H1 (cell line): ENCODE measurements at regions not wholly inside any gene's neighbourhood (a gene's known extent, or its start where the extent isn't known, plus 50 kb on each side); places are given as distances from the start of the nearest gene placed in this dataset.
"Not testable (repeated sequence)": the region's sequence is repeated elsewhere in the genome, so short reads cannot be mapped to it uniquely, and the experiment has no call there.

Experiments used
- CTCF ChIA-PET: fragments of 300-600 bp; sonication (Branson Sonifier 250); formaldehyde crosslinking; loops from one replicate; lab custom pipeline; 2021; ENCODE audit not compliant: partially characterized antibody; lab: Charles Lee
- POLR2A ChIA-PET: fragments of 300-600 bp; sonication (Branson Sonifier 250); formaldehyde crosslinking; loops from one replicate; lab custom pipeline; 2021; ENCODE audit warnings: inconsistent platforms; ENCODE audit not compliant: partially characterized antibody; lab: Charles Lee
- DNase-seq, 2 experiments: peaks; one replicate each; pipeline versions ENCODE4 v3.0.0 to v3.0.0-alpha.2; 2010 to 2022; ENCODE audit warnings: low spot score in 2 of 2, low read depth in 1 of 2, mixed read lengths in 1 of 2
- FAIRE-seq: peaks from 2 replicates; lab custom pipeline; 2011; peaks lifted over from hg19 to GRCh38; lab: Jason Lieb, UNC
- H2AFZ ChIP-seq: 2 replicates; pipeline ENCODE4 v1.8.1; 2012; ENCODE audit warnings: low read length, inconsistent platforms
- H2AK5ac ChIP-seq: 2 replicates; pipeline ENCODE4 v1.6.1; 2013; ENCODE audit warnings: low read depth, low read length
- H2BK120ac ChIP-seq: replicated peaks from 2 replicates; pipeline ENCODE3; 2013; ENCODE audit warnings: low read depth, low read length, inconsistent platforms
- H2BK12ac ChIP-seq: 2 replicates; pipeline ENCODE4 v1.6.1; 2013; ENCODE audit warnings: low read depth, low read length
- H2BK15ac ChIP-seq: 2 replicates; pipeline ENCODE4 v1.6.1; 2013; ENCODE audit warnings: low read length
- H2BK20ac ChIP-seq: 2 replicates; pipeline ENCODE4 v1.6.1; 2013; ENCODE audit warnings: low read length
- H2BK5ac ChIP-seq: 2 replicates; pipeline ENCODE4 v1.6.1; 2013; ENCODE audit warnings: low read depth, low read length
- H3K14ac ChIP-seq: 2 replicates; pipeline ENCODE4 v1.6.1; 2013; ENCODE audit warnings: inconsistent platforms; ENCODE audit not compliant: insufficient read length
- H3K18ac ChIP-seq: 2 replicates; pipeline ENCODE4 v1.6.1; 2013; ENCODE audit warnings: low read length; ENCODE audit errors: extremely low read depth
- H3K23ac ChIP-seq: 2 replicates; pipeline ENCODE4 v1.6.1; 2013; ENCODE audit warnings: inconsistent platforms; ENCODE audit not compliant: insufficient read length
- H3K23me2 ChIP-seq: 2 replicates; pipeline ENCODE4 v1.6.1; 2013; ENCODE audit warnings: low read depth, low read length
- H3K27ac ChIP-seq: 2 replicates; pipeline ENCODE4 v1.6.1; 2011; ENCODE audit warnings: low read depth, low read length, inconsistent platforms
- H3K27me3 ChIP-seq, 4 experiments: replicated peaks in 1 of 4; 1 replicate in 1 of 4; 2 replicates in 3 of 4; pipeline versions ENCODE4 v1.6.1 to v1.8.1; 2011 to 2013; ENCODE audit warnings: low read length in 3 of 4, mild to moderate bottlenecking in 3 of 4, inconsistent platforms in 2 of 4, mixed read lengths in 2 of 4, moderate library complexity in 1 of 4; ENCODE audit not compliant: control insufficient read depth in 3 of 4, insufficient read depth in 3 of 4; ENCODE audit errors: extremely low read depth in 1 of 4
- H3K36me3 ChIP-seq, 4 experiments: 2 replicates each; pipeline versions ENCODE4 v1.6.1 to v1.8.1; 2011 to 2013; ENCODE audit warnings: mild to moderate bottlenecking in 4 of 4, low read length in 3 of 4, moderate library complexity in 2 of 4, control low read depth in 1 of 4, inconsistent platforms in 1 of 4; ENCODE audit not compliant: insufficient read depth in 4 of 4, control insufficient read depth in 2 of 4
- H3K4ac ChIP-seq: replicated peaks from 2 replicates; pipeline ENCODE3; 2013; ENCODE audit warnings: low read length, low read depth, mixed read lengths, inconsistent platforms; ENCODE audit not compliant: insufficient read length
- H3K4me1 ChIP-seq, 4 experiments: replicated peaks in 1 of 4; 1 replicate in 1 of 4; 2 replicates in 3 of 4; pipeline versions ENCODE4 v1.6.1 to v1.8.1; 2011 to 2013; ENCODE audit warnings: low read length in 3 of 4, inconsistent platforms in 2 of 4, mixed read lengths in 1 of 4; ENCODE audit not compliant: insufficient read depth in 4 of 4, control insufficient read depth in 3 of 4
- H3K4me2 ChIP-seq, 2 experiments: 2 replicates each; pipeline versions ENCODE4 v1.6.1 to v1.8.1; 2011 to 2013; ENCODE audit warnings: low read depth in 2 of 2, low read length in 2 of 2, control low read depth in 1 of 2, inconsistent platforms in 1 of 2, mild to moderate bottlenecking in 1 of 2; ENCODE audit not compliant: insufficient read depth in 1 of 2
- H3K4me3 ChIP-seq, 4 experiments: fragments of 200-600, 300-600 bp in 1 of 4; sonication (generic), shearing (Covaris generic), sonication (Bioruptor Twin) in 1 of 4; 2 replicates each; pipeline versions ENCODE4 v1.5.1 to v1.8.1; 2011 to 2016; ENCODE audit warnings: low read length in 4 of 4, low read depth in 3 of 4, control low read depth in 2 of 4, inconsistent platforms in 2 of 4, mild to moderate bottlenecking in 2 of 4, mixed read lengths in 1 of 4, moderate library complexity in 1 of 4; ENCODE audit not compliant: insufficient read depth in 2 of 4; ENCODE audit errors: extremely low read depth in 1 of 4
- H3K56ac ChIP-seq: replicated peaks from 2 replicates; pipeline ENCODE3; 2013; ENCODE audit warnings: low read depth, mild to moderate bottlenecking, mixed read lengths, low read length, inconsistent platforms; ENCODE audit not compliant: insufficient read length
- H3K79me1 ChIP-seq: 2 replicates; pipeline ENCODE4 v1.6.1; 2013; ENCODE audit warnings: low read depth, low read length, control low read depth
- H3K79me2 ChIP-seq, 2 experiments: 2 replicates each; pipeline versions ENCODE4 v1.6.1 to v1.8.1; 2012 to 2013; ENCODE audit warnings: low read length in 2 of 2, mild to moderate bottlenecking in 2 of 2, inconsistent platforms in 1 of 2; ENCODE audit not compliant: insufficient read depth in 2 of 2, control insufficient read depth in 1 of 2
- H3K9ac ChIP-seq, 4 experiments: replicated peaks in 1 of 4; 1 replicate in 1 of 4; 2 replicates in 3 of 4; pipeline versions ENCODE4 v1.6.1 to v1.8.1; 2011 to 2013; ENCODE audit warnings: low read depth in 3 of 4, low read length in 3 of 4, control low read depth in 2 of 4, mild to moderate bottlenecking in 2 of 4, moderate library complexity in 2 of 4, inconsistent platforms in 1 of 4; ENCODE audit errors: extremely low read depth in 1 of 4
- H3K9me3 ChIP-seq, 2 experiments: 2 replicates each; pipeline versions ENCODE4 v1.6.1 to v1.8.1; 2012 to 2013; ENCODE audit warnings: mild to moderate bottlenecking in 2 of 2, moderate library complexity in 2 of 2, control low read depth in 1 of 2, inconsistent platforms in 1 of 2, low read depth in 1 of 2, low read length in 1 of 2, mixed read lengths in 1 of 2; ENCODE audit not compliant: insufficient read depth in 2 of 2
- H4K20me1 ChIP-seq, 2 experiments: replicated peaks in 1 of 2; 2 replicates each; pipeline versions ENCODE3 to v1.8.1; 2011 to 2013; ENCODE audit warnings: inconsistent platforms in 2 of 2, low read length in 2 of 2, mild to moderate bottlenecking in 1 of 2; ENCODE audit not compliant: insufficient read depth in 2 of 2, control insufficient read depth in 1 of 2
- H4K5ac ChIP-seq: 2 replicates; pipeline ENCODE4 v1.6.1; 2013; ENCODE audit warnings: low read length, low read depth, mixed read lengths, inconsistent platforms; ENCODE audit not compliant: insufficient read length
- H4K8ac ChIP-seq: 2 replicates; pipeline ENCODE4 v1.8.0; 2013; ENCODE audit warnings: mild to moderate bottlenecking, moderate library complexity, low read length, inconsistent platforms; ENCODE audit not compliant: insufficient read depth; ENCODE audit errors: extremely low read depth
- H4K91ac ChIP-seq: replicated peaks from 2 replicates; pipeline ENCODE3; 2013; ENCODE audit warnings: low read length, mixed read lengths, inconsistent platforms; ENCODE audit not compliant: insufficient read length
- WGBS, 2 experiments: shearing (Covaris generic) in 1 of 2; methylation state at CpG; one replicate each; pipeline versions ENCODE4 v1.1.6 to v1.1.7; 2013 to 2015; ENCODE audit warnings: low lambda C conversion rate in 2 of 2, mixed read lengths in 2 of 2, inconsistent platforms in 1 of 2, low coverage in 1 of 2, missing lambda C conversion rate in 1 of 2; ENCODE audit not compliant: insufficient replicate concordance in 2 of 2, insufficient coverage in 1 of 2, insufficient read length in 1 of 2; ENCODE audit errors: extremely low coverage in 1 of 2, missing lambda C conversion rate in 1 of 2; 5-methylcytosine and 5-hydroxymethylcytosine counted together

DNA sequence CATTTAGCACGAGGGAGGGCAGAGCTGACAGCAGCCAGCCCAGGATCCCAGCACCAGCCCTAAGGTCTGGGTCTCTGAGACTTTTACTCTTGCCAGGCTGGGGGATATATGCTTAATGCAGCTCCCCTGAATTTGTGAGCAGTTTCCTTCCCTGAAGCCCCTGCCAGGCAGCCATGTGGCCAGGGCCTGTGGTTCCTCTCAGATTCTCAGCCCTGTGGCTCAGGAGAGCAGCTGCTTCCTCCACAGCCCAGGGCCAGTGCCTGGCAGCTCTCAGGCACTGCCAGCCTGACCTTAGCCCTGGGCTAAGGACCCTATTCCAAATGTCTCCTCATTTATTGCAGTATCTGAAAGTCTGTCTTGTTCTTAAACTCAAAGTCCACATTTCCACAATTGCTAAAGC is 1525.3 kb downstream of the RPIA start:
- H3K9ac ChIP-seq, H3K4me3 ChIP-seq, H3K4me1 ChIP-seq, H3K56ac ChIP-seq, H2BK120ac ChIP-seq, H3K14ac ChIP-seq, H3K27me3 ChIP-seq, H3K23me2 ChIP-seq, H4K5ac ChIP-seq, H3K79me2 ChIP-seq, H3K18ac ChIP-seq, H3K27ac ChIP-seq, H2AK5ac ChIP-seq, H2BK12ac ChIP-seq, H3K9me3 ChIP-seq, H2BK20ac ChIP-seq, POLR2A ChIA-PET, DNase-seq, H2BK5ac ChIP-seq, H3K4ac ChIP-seq, H4K91ac ChIP-seq, H3K36me3 ChIP-seq, H4K8ac ChIP-seq, CTCF ChIA-PET, H3K4me2 ChIP-seq, H2BK15ac ChIP-seq, H4K20me1 ChIP-seq, FAIRE-seq, H3K79me1 ChIP-seq, H3K23ac ChIP-seq, H2AFZ ChIP-seq: not testable (repeated sequence)
- 94% methylated on average over 1 of the region's 1 CpG; no CpG with 5 or more reads in 1 of the 2 experiments for WGBS, 2 experiments

DNA sequence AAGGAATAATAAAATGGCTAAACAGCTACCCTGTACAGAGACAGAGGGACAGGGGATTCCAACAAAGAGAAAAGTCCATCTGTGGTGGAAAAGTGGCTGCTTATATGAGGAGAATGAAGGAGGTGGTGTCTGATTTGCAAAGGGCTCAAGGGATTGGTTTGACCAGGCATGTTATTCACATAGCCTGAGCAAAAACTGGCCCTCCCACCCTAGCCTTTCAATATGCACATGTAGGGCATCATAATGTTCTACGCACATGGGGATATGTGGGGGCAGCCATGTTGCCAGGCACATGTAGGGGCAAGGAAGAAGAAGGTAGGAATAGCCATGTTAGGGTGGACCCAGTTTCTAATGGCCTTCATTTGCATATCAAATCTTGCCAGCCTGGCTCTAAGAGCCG is 1527.1 kb downstream of the RPIA start:
- H3K4me2 ChIP-seq, CTCF ChIA-PET, H3K18ac ChIP-seq, H2BK12ac ChIP-seq, DNase-seq, H3K14ac ChIP-seq, H3K36me3 ChIP-seq, H2BK20ac ChIP-seq, H2BK5ac ChIP-seq, H2BK15ac ChIP-seq, H3K79me1 ChIP-seq, FAIRE-seq, H3K27me3 ChIP-seq, H3K9me3 ChIP-seq, H3K4me3 ChIP-seq, POLR2A ChIA-PET, H3K9ac ChIP-seq, H3K23me2 ChIP-seq, H3K27ac ChIP-seq, H2BK120ac ChIP-seq, H3K79me2 ChIP-seq, H3K56ac ChIP-seq, H4K91ac ChIP-seq, H4K5ac ChIP-seq, H3K4ac ChIP-seq, H2AFZ ChIP-seq, H4K20me1 ChIP-seq, H3K4me1 ChIP-seq, H3K23ac ChIP-seq, H2AK5ac ChIP-seq, H4K8ac ChIP-seq: not testable (repeated sequence)
- WGBS, 2 experiments: 100% methylated on average over 1 of the region's 2 CpGs; no CpG with 5 or more reads in 1 of the 2 experiments
